DMS53 (cell line): ENCODE measurements at regions not wholly inside any gene's neighbourhood (a gene's known extent, or its start where the extent isn't known, plus 50 kb on each side); places are given as distances from the start of the nearest gene placed in this dataset.

ENCODE experiments used
- DNase-seq: peaks from one replicate; lab custom pipeline; 2025; lab: John Stamatoyannopoulos, UW

DNA sequence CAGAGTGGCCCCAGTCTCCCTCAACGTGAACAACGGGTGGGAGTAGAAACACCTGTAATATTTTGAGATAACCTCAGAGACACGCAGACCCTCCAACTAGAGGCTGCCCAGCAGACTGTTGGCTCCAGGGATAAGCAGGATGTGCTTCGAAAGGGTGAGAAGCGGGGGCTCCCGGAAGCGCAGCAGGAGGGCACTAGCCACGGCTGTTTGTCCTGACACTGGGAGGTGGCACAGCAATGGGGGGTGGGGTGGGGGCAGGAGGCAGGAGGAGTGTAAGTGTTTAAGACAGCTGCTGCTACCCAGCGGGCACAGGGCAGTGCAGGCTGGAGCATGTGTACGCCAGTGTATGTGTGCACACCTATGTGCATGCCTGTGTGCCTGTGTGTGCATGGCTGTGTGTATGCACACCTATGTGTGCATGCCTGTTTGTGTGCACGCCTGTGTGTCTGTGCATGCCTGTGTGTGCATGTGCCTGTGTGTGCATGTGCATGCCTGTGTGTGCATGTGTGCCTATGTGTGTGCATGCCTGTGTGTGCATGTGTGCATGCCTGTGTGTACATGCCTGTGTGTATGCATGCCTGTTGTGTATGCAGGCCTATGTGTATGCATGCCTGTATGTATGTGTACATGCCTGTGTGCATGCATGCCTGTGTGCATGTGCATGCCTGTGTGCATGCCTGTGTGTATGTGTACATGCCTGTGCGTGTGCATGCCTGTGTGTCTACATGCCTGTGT lies 154.7 kb downstream of the SHANK2 start:
- DNase-seq, result no peak

DNA sequence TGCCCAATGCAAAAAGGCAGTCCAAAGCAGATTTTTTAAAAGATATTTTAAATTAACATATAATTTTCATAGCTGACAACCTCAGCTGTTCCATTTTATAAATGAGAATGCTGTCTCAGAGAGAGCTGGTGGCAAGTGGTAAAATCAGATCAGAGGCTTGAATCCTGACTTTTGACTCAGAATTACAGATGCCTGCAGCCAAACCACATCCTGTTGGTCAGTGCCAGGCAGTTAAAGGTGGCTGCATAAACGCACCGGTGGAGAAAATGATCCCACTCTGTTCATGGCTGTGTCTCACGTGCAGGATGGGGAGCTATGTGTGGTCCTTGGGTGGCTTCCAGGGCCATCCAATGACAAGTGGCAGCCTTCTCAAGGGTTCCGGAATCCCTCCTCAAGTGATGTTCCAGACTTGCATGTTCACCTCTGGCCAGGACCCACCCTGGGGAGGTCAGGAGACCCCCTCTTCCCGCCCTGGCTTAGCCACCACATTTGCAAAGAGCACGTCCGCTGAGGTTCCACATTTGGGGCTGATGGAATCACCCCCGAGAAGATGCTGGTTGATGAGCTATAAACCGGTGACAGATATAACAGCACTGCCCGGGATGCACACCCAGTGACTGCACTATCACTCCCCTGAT lies 155.5 kb downstream of the SHANK2 start:
- no peak for DNase-seq

DNA sequence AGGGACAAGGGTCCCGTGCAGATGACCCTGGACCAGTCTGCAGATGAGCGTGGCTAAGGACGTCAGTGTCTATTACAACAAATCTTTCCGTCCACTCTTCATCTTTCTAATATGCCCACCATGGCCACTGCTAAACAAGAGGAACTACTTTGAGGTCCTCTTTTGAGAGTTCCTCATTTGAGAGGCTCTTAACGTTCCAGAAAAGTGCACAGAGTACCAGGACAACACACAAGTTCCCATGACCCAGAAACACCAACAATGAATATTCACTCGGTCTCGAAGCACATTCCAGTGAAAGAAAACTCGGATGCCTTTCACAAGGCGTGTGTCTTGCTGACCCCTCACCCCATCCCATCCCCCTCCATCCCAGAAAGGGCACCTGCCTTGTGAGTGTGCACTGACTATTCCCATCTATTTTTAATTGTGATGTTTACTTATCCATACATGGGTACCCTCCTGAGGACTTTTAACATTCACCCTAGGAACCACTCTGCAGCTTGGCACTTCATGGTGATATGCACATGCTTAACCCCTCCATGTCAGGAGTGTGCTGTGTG lies 157.0 kb downstream of the SHANK2 start:
- no peak for DNase-seq

DNA sequence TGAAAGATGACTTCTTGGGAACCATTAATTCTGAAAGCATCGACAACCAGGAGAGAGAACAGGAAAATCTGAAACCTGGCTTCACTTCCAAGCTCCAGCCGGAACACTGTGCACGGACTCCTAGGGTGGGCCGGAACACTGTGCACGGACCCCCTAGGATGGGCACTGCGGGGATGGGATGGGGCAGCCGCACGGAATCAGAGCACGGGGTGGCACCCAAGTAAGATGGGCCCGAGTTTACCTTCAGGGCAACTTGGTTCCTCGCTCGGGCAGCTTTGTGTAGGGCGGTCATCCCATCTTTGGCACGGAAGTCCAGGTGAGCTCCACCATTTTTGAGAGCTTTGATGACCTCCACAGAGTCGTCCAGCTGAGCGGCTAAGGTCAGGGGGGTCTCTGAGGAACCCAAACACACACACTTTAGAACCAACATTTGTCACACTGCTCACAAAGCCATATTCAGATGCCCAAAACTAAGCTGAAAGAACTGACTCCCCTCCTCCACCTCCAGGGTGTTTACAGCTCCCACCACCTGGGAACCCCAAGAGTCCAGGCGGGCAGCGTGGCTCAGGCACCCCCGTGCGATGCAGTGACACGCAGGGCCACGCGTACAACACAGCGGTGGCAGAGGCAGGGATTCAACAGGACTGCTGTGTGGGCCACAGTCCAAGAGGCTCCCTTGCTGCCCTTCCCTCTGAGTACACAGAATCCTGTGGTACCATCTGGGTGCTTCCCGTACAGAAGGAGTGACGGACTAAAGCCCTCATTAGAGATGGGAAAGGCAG lies 157.9 kb downstream of the SHANK2 start:
- no peak for DNase-seq

DNA sequence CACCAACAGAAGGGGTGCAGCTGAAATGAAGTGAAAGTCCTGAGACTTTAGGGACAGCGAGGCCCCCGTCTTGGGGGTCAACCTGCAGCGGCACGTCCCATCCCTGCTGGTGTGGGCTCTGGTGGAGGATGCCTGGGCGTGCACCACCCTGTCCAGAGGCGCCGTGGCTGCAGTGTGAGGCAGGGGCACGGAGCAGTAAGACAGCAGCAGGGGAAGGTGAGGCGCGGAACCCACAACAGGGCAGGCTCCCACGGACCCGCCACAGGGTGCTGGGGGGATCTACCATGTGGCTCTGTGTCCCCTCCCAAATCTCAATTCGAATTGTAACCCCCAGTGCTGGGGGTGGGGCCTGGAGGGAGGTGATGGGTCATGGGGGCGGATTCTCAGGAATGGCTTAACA lies 158.6 kb downstream of the SHANK2 start:
- no peak for DNase-seq

DNA sequence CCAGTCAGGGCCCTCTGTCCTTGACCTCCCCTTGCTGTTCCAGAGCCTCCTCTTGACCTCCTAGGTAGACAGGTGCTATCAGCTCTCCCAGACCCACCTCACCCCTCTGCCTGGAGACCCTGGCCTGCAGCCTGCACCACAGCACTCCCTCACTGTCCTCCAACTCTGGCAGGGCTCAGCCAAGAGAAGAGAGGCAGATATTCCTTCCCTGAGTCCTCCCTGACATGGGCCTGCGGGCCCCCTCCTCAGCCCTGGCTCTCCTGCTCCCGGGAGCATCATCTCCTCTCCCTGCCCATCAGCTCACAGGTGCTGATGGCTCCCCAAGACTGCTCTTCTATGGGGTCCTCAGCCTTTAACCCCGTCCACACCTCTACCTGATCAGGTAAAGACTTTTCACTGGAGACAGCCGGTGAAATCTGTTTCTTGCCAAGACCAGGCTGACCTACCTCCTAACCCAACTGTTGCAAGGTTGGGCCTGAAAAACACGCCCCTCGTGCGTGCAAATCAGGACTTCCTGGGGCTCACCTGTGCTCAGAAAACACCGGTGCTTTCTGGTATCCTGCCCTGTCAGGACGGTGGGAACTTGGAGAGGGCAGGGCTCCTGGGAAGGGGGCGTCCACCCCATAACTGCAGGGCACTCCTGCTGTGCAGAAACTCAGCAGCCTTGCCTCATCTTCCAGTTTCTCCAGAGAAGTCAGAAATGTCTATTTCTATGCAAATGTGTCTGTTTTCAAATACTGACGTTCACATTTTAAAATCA lies 160.7 kb downstream of the SHANK2 start:
- DNase-seq, result no peak

DNA sequence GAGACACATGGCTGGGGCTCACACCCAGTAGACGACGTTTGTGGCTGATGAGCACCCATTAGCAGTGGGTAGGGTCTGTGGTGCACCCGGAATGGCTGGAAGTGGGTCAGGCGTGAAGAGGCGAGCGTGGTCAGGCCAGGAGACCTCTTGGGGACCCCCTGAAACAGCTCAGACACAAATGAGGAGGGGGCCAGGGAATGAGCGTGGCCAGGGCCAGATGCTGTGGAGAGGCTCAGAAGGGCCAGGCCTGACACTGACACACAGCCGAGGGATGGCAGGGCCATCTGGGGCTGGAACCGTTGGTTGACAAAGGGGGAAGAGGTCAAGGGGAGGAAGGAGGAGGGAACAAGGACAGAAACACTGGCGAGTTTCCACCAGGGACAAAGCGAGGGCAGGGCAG lies 162.8 kb downstream of the SHANK2 start:
- no peak for DNase-seq

DNA sequence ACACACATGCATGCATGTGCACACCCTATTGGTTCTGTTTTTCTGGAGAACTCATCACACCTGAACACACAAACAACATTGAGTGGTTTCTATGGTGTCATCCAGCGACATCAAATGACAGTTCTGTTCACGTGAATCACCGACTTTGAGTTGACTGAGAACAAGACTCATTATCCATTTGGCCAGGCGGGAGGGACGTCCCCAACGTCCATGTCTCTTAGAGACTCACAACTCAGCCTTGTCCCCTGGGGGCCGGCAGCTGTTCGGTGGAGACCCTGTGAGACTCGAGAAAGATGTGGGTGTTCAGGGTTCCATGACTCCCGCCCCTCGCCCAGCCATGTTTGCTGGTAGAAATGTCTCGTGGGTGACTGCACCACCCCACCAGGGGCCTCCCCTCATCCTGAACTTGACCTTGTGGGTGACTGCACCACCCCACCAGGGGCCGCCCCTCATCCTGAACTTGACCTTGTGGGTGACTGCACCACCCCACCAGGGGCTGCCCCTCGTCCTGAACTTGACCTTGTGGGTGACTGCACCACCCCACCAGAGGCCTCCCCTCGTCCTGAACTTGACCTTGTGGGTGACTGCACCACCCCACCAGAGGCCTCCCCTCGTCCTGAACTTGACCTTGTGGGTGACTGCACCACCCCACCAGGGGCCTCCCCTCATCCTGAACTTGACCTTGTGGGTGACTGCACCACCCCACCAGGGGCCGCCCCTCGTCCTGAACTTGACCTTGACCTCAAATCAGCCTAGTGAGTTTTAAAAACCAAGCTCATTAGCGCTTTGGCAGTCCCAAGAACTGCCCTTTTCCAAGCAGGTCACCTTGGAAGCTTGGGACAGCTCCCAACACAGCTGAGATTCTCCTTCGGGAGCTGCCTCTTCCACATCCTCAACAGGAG lies 163.8 kb downstream of the SHANK2 start:
- DNase-seq, result peak; percentile 49

DNA sequence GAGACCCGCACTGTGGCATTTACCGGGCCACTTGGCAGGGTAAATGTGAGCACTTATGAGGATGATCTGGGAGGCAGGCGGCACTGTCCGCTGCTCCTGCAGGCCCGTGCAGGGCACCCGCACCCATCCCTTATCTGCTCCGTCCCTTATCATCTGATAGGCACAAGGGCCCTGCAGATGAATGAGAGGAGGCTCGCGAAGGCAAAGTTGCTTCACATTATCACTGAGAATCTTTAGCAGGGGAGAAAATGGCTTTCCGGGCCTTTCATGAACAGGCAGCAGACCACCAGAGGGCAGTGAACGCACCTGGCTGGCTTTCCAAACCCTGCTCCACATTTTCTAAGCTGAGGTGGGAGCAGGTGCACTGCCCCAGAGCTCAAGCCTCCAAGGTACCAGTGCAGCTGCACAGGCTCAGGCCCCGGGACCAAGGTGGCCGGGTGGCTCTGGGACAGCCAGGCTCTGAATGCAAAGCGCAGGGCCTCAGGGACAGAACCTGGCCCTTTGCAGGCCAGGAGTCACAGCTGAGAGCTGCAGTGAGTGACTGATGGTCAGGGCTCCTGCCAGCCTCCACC lies 165.6 kb downstream of the SHANK2 start:
- DNase-seq, result peak; percentile 91

DNA sequence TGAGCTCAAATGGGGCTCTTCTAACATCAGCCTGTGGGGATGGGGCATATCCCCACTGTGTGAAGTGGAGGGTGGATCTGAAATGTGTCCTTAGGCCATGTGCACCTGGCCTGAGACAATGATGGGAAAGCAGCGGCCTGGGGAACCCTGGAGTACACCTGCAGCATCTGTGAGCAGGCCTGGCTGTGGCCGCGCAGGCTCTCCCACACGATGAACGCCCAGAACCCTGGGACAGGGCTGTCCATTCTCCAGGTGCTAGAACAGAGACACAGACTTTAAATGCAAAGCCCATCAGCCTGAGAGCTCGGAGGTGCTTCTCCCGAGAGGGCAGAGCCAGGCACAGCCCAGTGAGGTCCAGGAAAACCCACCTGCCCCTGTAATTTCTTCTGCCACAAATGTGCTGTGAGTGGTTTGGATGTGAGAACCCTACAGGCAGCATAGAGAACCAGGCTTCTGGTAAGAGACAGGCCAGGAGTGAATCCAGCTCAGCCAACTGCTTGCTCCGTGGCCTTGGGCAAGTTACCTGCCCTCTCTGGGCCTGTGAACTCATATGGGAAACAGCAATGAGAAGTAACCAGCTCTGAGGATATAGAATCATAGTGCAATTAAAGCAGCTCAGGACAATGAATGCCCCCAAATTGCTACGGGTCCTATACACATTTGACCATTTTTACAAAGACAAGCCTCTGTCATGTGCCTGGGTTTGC lies 167.9 kb downstream of the SHANK2 start:
- DNase-seq, result no peak

DNA sequence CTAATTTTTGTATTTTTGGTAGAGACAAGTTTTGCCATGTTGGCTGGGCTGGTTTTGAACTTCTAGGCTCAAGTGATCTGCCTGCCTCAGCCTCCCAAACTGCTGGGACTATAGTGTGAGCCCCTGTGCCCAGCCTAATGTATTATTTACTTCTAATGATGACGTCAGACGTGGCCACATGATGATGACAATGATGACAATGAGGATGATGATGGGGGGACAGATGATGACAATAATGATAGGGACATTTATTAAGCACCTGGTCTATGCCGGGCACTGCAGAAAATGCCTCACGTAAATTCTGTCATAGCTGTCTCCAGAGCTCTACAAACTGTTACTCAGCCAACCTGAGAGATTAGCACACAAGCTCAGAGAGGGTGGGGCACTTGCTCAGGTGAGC lies 169.3 kb downstream of the SHANK2 start:
- DNase-seq, result no peak

DNA sequence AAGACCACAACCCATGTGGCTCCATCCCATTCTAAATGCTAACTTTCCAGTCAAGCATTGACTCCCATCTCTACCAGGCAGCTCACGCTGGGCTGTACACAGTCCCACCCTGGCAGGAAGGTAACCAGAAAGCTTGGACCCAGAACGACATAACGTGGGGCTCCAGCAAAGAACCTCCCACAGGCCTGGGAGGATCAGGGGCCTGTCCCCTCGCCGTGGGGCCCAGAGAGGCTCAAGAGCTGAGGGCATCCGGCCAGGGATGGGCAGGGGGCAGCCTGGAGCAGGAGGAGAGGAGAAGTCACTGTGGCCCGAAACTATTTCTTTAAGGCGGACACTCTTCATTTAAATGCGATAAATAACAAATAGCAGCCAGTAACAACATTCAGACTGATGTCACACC lies 169.9 kb downstream of the SHANK2 start:
- no peak for DNase-seq

DNA sequence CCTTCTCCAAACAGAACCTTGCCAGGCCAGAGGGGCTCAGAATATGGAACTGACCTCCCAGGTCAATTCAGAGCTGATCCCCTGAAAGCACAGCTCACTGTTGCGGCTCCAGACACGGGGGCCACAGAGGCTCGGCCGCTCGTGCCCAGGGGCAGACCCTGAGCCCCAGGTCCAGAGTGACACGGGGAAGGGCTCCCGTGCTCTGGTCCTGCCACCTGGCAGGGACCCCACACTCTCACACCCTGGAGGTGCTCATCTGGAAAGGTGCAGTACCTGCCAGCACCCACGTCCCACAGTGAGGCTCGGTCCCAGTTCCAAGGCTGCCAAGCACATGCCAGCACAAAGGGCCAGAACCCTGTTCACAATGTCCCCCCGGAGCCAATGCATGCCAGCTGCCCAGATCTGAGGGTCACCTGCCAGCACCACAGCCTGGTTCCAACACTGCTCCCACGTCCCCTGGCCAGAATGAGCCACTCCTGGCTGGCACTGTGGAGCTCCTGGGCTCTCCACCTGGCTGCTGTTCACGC lies 170.6 kb downstream of the SHANK2 start:
- no peak for DNase-seq

DNA sequence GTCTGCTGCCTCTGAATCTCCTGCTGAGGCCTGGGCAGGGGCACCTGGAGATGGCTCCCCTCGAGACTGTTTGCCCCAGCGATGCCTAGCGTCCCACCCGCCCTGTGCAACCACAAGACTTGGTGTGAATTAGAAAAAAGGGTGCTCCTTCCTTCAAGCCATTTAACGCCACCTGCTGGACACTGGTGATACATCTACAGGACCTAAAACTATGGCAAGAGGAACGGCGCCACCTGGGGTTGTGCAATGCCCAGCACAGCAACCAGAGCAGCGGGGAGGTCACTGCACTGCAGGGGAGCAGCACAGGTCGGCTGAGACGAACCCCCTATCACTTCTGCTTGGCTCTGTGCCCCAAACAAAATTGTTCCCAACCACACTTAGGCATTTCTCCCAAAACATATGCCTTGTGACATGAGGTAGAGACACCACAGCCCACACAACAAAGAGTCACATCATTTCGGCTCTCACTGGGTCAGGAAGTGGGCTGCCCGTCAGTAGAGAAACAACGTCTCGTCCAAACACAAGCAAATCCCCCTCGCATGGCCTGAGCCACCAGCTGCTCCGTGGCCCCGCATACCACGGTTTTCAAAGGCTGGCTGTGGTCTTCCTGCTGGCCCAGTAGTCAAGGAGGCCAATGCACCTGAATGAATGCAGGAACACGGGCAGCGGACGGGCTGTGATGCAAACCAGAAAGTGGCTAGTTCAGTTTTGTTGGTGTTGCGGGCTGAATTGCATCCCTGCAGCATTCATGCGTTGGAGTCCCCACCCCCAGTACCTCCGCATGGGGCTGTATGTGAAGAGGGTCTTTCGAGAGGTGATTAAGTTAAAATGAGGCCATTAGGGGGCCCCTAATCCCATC lies 171.9 kb downstream of the SHANK2 start:
- peak; percentile 98 for DNase-seq

DNA sequence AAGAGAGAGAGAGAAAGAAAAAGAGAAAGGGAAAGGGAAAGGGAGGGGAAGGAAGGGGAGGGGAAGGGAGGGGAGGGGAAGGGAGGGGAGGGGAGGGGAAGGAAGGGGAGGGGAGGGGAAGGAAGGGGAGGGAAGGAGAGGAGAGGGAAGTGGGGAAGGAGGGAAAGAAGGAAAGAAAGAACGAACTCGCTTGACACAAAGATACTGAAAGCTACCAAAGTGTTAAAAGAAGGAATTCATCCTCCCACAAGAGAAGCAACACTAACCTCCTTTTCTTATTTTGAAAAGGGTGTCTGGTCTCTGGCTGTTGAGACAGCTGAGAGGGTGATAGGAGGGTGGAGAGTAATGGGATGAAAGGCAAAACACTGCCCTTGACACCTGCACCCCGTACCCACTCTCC lies 172.6 kb downstream of the SHANK2 start:
- no peak for DNase-seq

DNA sequence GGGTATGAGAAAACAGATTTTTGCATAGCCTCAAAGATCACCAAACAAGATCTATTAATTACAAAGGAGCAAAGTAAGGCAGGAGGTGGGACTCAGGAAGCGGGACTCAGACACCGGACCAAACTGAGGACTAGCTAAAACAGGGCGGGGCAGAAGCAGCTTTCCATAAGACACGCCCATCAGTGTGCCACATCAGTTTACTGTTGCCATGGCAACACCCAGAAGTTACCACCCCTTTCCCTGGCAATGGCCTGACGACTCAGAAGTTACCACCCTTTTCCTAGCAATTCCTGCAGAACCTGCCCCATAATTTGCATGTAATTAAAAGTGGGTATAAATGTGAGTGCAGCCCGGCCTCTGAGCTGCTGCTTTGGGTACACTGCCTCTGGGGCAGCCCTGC lies 173.9 kb downstream of the SHANK2 start:
- DNase-seq, result peak; percentile 51

DNA sequence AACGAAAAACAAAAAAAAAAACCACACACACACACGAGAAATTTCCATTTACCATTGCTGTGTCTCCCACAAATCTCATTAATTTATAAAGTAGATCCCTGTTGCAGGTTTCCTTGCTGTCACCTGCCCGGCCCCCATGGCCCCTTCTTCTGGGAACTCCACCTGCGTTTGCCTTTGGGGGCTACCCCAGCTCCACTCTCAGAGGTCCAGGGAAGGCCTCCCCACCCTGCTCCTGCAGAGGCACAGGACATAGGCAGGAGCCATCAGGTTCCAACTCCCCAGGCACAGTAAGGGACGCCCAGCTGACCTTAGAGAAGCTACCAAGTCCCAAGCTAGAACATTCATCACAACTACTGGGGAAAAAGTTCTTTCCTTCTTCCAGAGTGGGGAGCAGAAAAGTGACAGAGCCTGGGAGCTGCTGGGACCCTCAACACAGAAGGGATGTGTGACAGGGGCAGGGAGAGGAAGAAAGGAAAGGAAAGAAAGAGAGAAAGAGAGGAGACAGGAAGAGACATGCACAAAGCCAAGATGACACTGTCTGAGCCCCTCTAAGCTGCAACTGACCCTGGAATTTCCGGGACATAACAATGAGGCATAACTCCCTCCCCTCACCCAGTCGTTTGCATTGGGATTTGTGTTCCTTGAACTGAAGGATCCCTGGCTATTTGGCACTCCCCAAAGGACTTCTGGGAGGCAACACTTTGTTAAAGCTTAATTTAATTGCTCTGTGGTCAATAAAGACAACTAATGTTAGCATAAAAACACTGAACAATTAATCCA lies 175.7 kb downstream of the SHANK2 start:
- DNase-seq, result no peak

DNA sequence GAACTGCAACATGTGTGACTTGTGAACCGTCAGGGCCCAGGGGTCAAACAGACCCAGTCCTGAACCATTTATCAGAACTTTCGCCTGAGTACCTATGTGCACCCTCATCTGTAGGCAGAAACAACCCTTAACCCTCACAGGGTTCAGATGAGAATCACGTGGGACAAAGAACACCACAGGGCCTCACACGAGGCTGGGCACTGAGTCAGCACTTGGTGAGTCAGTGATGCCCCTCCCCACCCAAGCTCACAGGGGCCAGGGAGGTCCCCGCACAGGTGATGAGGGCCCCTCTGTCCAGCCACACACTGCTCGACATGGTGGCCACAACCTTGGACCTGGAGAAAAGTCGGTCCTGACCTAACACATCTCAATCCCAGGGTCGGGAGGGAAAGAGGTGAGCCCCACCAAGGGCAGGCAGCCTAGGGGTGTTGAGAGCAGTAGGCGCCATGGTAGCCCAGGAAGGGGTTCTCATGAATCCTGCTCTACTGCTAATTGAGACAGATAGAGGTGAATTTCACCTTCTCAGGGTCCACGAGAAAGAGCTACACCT lies 176.4 kb downstream of the SHANK2 start:
- no peak for DNase-seq
